HepG2 (cell line): ENCODE measurements at regions not wholly inside any gene's neighbourhood (a gene's known extent, or its start where the extent isn't known, plus 50 kb on each side); places are given as distances from the start of the nearest gene placed in this dataset.
A peak's percentile ranks its signal among the peaks of the same experiment; 100 is the strongest.

ENCODE experiments used
- ATAC-seq: fragments of 200-7000 bp; cut with Tn5 transposase; 3 replicates; pipeline ENCODE4 v1.9.1; 2020; ENCODE audit warnings: mild to moderate bottlenecking, moderate library complexity
- BruUV-seq: library from RNA; stranded (reverse); fragments of 400-500 nt; replicated peaks from 2 replicates; lab custom pipeline; 2021; lab: Mats Ljungman, UMichigan
- CTCF ChIA-PET: fragments of 300-600 bp; formaldehyde crosslinking; extraction: SDS; loops from one replicate; lab custom pipeline; 2021; ENCODE audit warnings: low total read pairs, inconsistent platforms, low intra/inter-chr PET ratio; lab: Yijun Ruan, JAX
- POLR2A ChIA-PET: fragments of 350-600 bp; sonication (Branson Sonifier 250); formaldehyde crosslinking; loops from one replicate; lab custom pipeline; 2020; ENCODE audit warnings: antibody characterized with exemption, inconsistent platforms; lab: Yijun Ruan, JAX
- DNase-seq: peaks from one replicate; pipeline ENCODE4 v3.0.0-alpha.2; 2015; ENCODE audit warnings: low spot score
- FAIRE-seq: peaks from 3 replicates; lab custom pipeline; 2011; peaks lifted over from hg19 to GRCh38; lab: Jason Lieb, UNC
- H2AFZ ChIP-seq: one replicate; pipeline ENCODE4 v1.6.1; 2011; ENCODE audit warnings: low read length, inconsistent platforms
- H3K27ac ChIP-seq: fragments of 300-600 bp; 3 replicates; pipeline ENCODE4 v1.8.0; 2011; ENCODE audit warnings: mixed run types, mild to moderate bottlenecking, mixed read lengths, low read length, inconsistent platforms; ENCODE audit not compliant: insufficient read depth; ENCODE audit errors: extremely low read length
- H3K27me3 ChIP-seq, 2 experiments: fragments of 200-600 bp in 1 of 2; 2 replicates in 1 of 2; 3 replicates in 1 of 2; pipeline versions ENCODE4 v1.6.0 to v1.8.0; 2011; ENCODE audit warnings: low read length in 2 of 2, mild to moderate bottlenecking in 2 of 2, moderate library complexity in 2 of 2, inconsistent platforms in 1 of 2; ENCODE audit not compliant: insufficient read depth in 2 of 2, control insufficient read depth in 1 of 2
- H3K36me3 ChIP-seq, 2 experiments: fragments of 200-600 bp in 1 of 2; replicated peaks in 1 of 2; 2 replicates in 1 of 2; 3 replicates in 1 of 2; pipeline versions ENCODE4 v1.5.1 to v1.8.0; 2011; ENCODE audit warnings: low read length in 2 of 2, inconsistent platforms in 1 of 2; ENCODE audit not compliant: insufficient read depth in 2 of 2, control insufficient read depth in 1 of 2
- H3K4me1 ChIP-seq: 2 replicates; pipeline ENCODE4 v1.5.1; 2012; ENCODE audit warnings: low read length, inconsistent platforms; ENCODE audit not compliant: insufficient read depth
- H3K4me2 ChIP-seq: 2 replicates; pipeline ENCODE4 v1.6.0; 2011; ENCODE audit warnings: low read depth, low read length, inconsistent platforms
- H3K4me3 ChIP-seq, 3 experiments: fragments of 200-600 bp in 1 of 3; sonication (generic), shearing (Covaris generic) in 1 of 3; replicated peaks in 1 of 3; 2 replicates each; pipeline ENCODE4 v1.5.1; 2011 to 2016; ENCODE audit warnings: low read length in 3 of 3, inconsistent platforms in 2 of 3, low read depth in 2 of 3, mild to moderate bottlenecking in 2 of 3, control low read depth in 1 of 3, mixed read lengths in 1 of 3; ENCODE audit not compliant: insufficient read depth in 1 of 3
- H3K79me2 ChIP-seq: one replicate; pipeline ENCODE4 v1.6.1; 2011; ENCODE audit warnings: low read length, inconsistent platforms; ENCODE audit not compliant: insufficient read depth
- H3K9ac ChIP-seq: 2 replicates; pipeline ENCODE4 v1.6.0; 2011; ENCODE audit warnings: mild to moderate bottlenecking, low read depth, low read length, inconsistent platforms; ENCODE audit not compliant: insufficient read depth
- H3K9me3 ChIP-seq: 2 replicates; pipeline ENCODE4 v1.5.1; 2012; ENCODE audit warnings: mild to moderate bottlenecking, low read length
- H4K20me1 ChIP-seq: 2 replicates; pipeline ENCODE4 v1.6.0; 2011; ENCODE audit warnings: inconsistent platforms, mild to moderate bottlenecking, low read length, moderate library complexity; ENCODE audit not compliant: insufficient read depth
- AGO1 ChIP-seq: fragments of 200-400 bp; formaldehyde crosslinking; IDR thresholded peaks from 2 replicates; pipeline ENCODE4 v1.6.1; 2017; ENCODE audit warnings: mild to moderate bottlenecking, low read depth, low read length, moderate library complexity; ENCODE audit not compliant: poor library complexity, severe bottlenecking
- ARNTL ChIP-seq: sonication (generic); formaldehyde crosslinking; IDR thresholded peaks from 2 replicates; pipeline ENCODE4 v1.4.0; 2020; ENCODE audit warnings: mild to moderate bottlenecking, missing genetic modification reagents
- ATF7 ChIP-seq, 2 experiments: fragments of 450-650 bp in 1 of 2; sonication (generic) in 1 of 2; formaldehyde crosslinking in 1 of 2; IDR thresholded peaks; 2 replicates each; pipeline versions ENCODE4 v1.4.0 to v1.6.1; 2016 to 2020; ENCODE audit warnings: antibody characterized with exemption in 1 of 2, mild to moderate bottlenecking in 1 of 2, missing genetic modification reagents in 1 of 2
- DPF2 ChIP-seq: sonication (generic); formaldehyde crosslinking; IDR thresholded peaks from 2 replicates; pipeline ENCODE4 v1.4.0; 2020; ENCODE audit warnings: mild to moderate bottlenecking, low read depth, missing genetic modification reagents, borderline replicate concordance
- HBP1 ChIP-seq: IDR thresholded peaks from 2 replicates; pipeline ENCODE4 v1.6.1; 2016; ENCODE audit warnings: low read depth, control low read depth
- HOXD1 ChIP-seq: sonication (generic); formaldehyde crosslinking; IDR thresholded peaks from 2 replicates; pipeline ENCODE4 v1.5.0; 2020; ENCODE audit warnings: missing genetic modification reagents
- RCOR2 ChIP-seq: IDR thresholded peaks from 2 replicates; pipeline ENCODE4 v1.6.1; 2016; ENCODE audit warnings: missing biosample characterization, missing genetic modification reagents
- SMARCE1 ChIP-seq: fragments of 450-650 bp; IDR thresholded peaks from 2 replicates; pipeline ENCODE4 v1.6.1; 2017; ENCODE audit warnings: borderline replicate concordance
- ZBTB4 ChIP-seq: sonication (generic); formaldehyde crosslinking; IDR thresholded peaks from 2 replicates; pipeline ENCODE4 v1.4.0; 2020; ENCODE audit warnings: missing genetic modification reagents, mild to moderate bottlenecking, borderline replicate concordance
- ZBTB46 ChIP-seq: sonication (generic); formaldehyde crosslinking; IDR thresholded peaks from 2 replicates; pipeline ENCODE4 v1.4.0; 2020; ENCODE audit warnings: mild to moderate bottlenecking, missing genetic modification reagents, borderline replicate concordance
- ZNF20 ChIP-seq: sonication (generic); formaldehyde crosslinking; IDR thresholded peaks from 2 replicates; pipeline ENCODE4 v1.4.0; 2020; ENCODE audit warnings: mild to moderate bottlenecking, moderate library complexity, missing genetic modification reagents
- ZNF33A ChIP-seq: sonication (generic); formaldehyde crosslinking; IDR thresholded peaks from 2 replicates; pipeline ENCODE4 v1.5.1; 2020; ENCODE audit warnings: missing genetic modification reagents, mild to moderate bottlenecking, moderate library complexity, borderline replicate concordance
- ZSCAN21 ChIP-seq: sonication (generic); formaldehyde crosslinking; IDR thresholded peaks from 2 replicates; pipeline ENCODE4 v1.8.0; 2022; ENCODE audit warnings: mild to moderate bottlenecking, missing genetic modification reagents, moderate library complexity, borderline replicate concordance
- WGBS: methylation state at CpG from one replicate; pipeline ENCODE4 v1.1.6; 2017; ENCODE audit warnings: low lambda C conversion rate; 5-methylcytosine and 5-hydroxymethylcytosine counted together
- in situ Hi-C: cut with HindIII; loops from 2 replicates; pipeline ENCODE4 v1.10.0; 2017; ENCODE audit warnings: low pct_unique_long_range_greater_than_20kb; ENCODE audit not compliant: extremely low pct_ligation_motif_present
- intact Hi-C: fragments of 100-400 bp; cut with micrococcal nuclease; formaldehyde crosslinking; loops from one replicate; pipeline ENCODE4 v1.10.0; 2022; ENCODE audit not compliant: unreplicated experiment

GRCh38 chr12:126469211-126469610, 1404.0 kb downstream of the AACS start:
- in situ Hi-C loops (no loop called here), intact Hi-C loops (no loop called here)
- ATAC-seq = no peak
- DNase-seq = no peak
- POLR2A ChIA-PET = no interaction called here
- no peak overlapping the region for H2AFZ ChIP-seq
- CTCF ChIA-PET = no interaction called here
- H3K27ac ChIP-seq = no peak overlapping the region
- no peak overlapping the region for H3K4me2 ChIP-seq
- H3K79me2 ChIP-seq = no peaks in the 10 kb centered on the region
- no peaks in the 10 kb centered on the region for H3K36me3 ChIP-seq
- H3K27me3 ChIP-seq = no peaks in the 10 kb centered on the region
- H4K20me1 ChIP-seq = no peaks in the 10 kb centered on the region
- no TSS peak for BruUV-seq
- TF ChIP-seq SMARCE1 (no peak), DPF2 (CRISPR knock-in tag) (no peak), ZNF33A (CRISPR knock-in tag) (no peak), ZSCAN21 (CRISPR knock-in tag) (no peak), ARNTL (CRISPR knock-in tag) (no peak), ZBTB46 (no peak), AGO1 (no peak)
- H3K4me1 ChIP-seq = no peaks in the 10 kb centered on the region
- peaks cover 86% of the 10 kb centered on the region for H3K9me3 ChIP-seq
- H3K4me3 ChIP-seq = no peak overlapping the region
- FAIRE-seq = no peak
- WGBS = 30% methylated on average over 2 of the region's 2 CpGs
- H3K9ac ChIP-seq = no peak overlapping the region

- Histone ChIP-seq H4K20me1 (no peaks in the 10 kb centered on the region), H3K4me3 (no peak overlapping the region), H3K36me3 (no peaks in the 10 kb centered on the region), H3K4me1 (no peaks in the 10 kb centered on the region), H3K27me3 (no peaks in the 10 kb centered on the region), H3K27ac (no peak overlapping the region), H3K79me2 (no peaks in the 10 kb centered on the region), H3K9me3 (peaks cover 93% of the 10 kb centered on the region), H3K9ac (no peak overlapping the region), H2AFZ (no peak overlapping the region), H3K4me2 (no peak overlapping the region)
- no peak for FAIRE-seq
- ATAC-seq = no peak
- intact Hi-C loops (no loop called here), in situ Hi-C loops (no loop called here)
- ChIA-PET CTCF (no interaction called here), POLR2A (no interaction called here)
- DNase-seq = no peak
- BruUV-seq = no TSS peak
- WGBS = 36% methylated on average over 3 of the region's 3 CpGs
- TF ChIP-seq ATF7 (IDR thresholded peaks at IDR 0.05) = peak; percentile 51
- TF ChIP-seq ATF7 (CRISPR knock-in tag; IDR thresholded peaks at IDR 0.05) = no peak
- TF ChIP-seq HBP1 (CRISPR knock-in tag) = no peak
- no peak for TF ChIP-seq ZBTB4 (CRISPR knock-in tag)
- no peak for TF ChIP-seq HOXD1
- no peak for TF ChIP-seq RCOR2 (CRISPR knock-in tag)
- TF ChIP-seq ZNF20 = no peak
Observed at GRCh38 chr12:126474703-126475102, 1409.5 kb downstream of the AACS start.
